Sigmoid colon (tissue), 6 donors: ENCODE measurements at regions not wholly inside any gene's neighbourhood (a gene's known extent, or its start where the extent isn't known, plus 50 kb on each side); places are given as distances from the start of the nearest gene placed in this dataset.

Experiments
- DNase-seq: peaks from one replicate; pipeline ENCODE4 v3.0.0-alpha.2; 2019
- H3K27ac ChIP-seq, 4 donors: fragments of 200-600 bp; sonication (generic); one replicate each; pipeline ENCODE4 v1.5.1; 2016 to 2019; ENCODE audit warnings: mild to moderate bottlenecking in 1 of 4
- H3K27me3 ChIP-seq, 3 donors: fragments of 200-600 bp; sonication (generic); one replicate each; pipeline ENCODE4 v1.5.1; 2019; ENCODE audit warnings: mild to moderate bottlenecking in 1 of 3
- H3K36me3 ChIP-seq, 4 donors: fragments of 200-600 bp; sonication (generic); one replicate each; pipeline ENCODE4 v1.5.1; 2016 to 2019
- H3K4me1 ChIP-seq, 4 donors: fragments of 200-600 bp; sonication (generic); one replicate each; pipeline ENCODE4 v1.5.1; 2017 to 2019
- H3K4me3 ChIP-seq, 4 donors: fragments of 200-600 bp; sonication (generic); one replicate each; pipeline ENCODE4 v1.5.1; 2017 to 2019; ENCODE audit warnings: mild to moderate bottlenecking in 2 of 4, moderate library complexity in 1 of 4
- H3K9me3 ChIP-seq, 4 donors: fragments of 200-600 bp in 3 of 4; sonication (generic) in 3 of 4; one replicate each; pipeline versions ENCODE4 v1.5.1 to v1.6.1; 2013 to 2019
- EP300 ChIP-seq, 4 donors: sonication (generic); formaldehyde crosslinking; IDR thresholded peaks; one replicate each; pipeline ENCODE4 v1.6.1; 2017; ENCODE audit warnings: antibody characterized with exemption in 4 of 4
- POLR2A ChIP-seq, 2 donors: fragments of 450-650 bp; IDR thresholded peaks; one replicate each; pipeline ENCODE4 v1.6.1; 2016; ENCODE audit warnings: antibody characterized with exemption in 2 of 2, mild to moderate bottlenecking in 2 of 2, moderate library complexity in 2 of 2
- POLR2AphosphoS5 ChIP-seq, 4 donors: sonication (generic); formaldehyde crosslinking; IDR thresholded peaks; one replicate each; pipeline ENCODE4 v1.6.1; 2017; ENCODE audit warnings: antibody characterized with exemption in 4 of 4
- WGBS, 2 donors: extraction: QIAGEN DNeasy Blood & Tissue Kit; methylation state at CpG; one replicate each; pipeline ENCODE4 v1.1.7; 2013; 5-methylcytosine and 5-hydroxymethylcytosine counted together
- intact Hi-C: fragments of 100-400 bp; cut with DNase I; formaldehyde crosslinking; loops from one replicate; pipeline ENCODE4 v1.15.1; 2023
- TF ChIP-seq, protein P1 (sequence below), 4 experiments: fragments of 450-650 bp in 3 of 4; fragments of 200-600 bp in 1 of 4; IDR thresholded peaks; one replicate each; pipeline ENCODE4 v1.5.1; 2016 to 2019; ENCODE audit warnings: antibody characterized with exemption in 4 of 4, mild to moderate bottlenecking in 3 of 4, moderate library complexity in 2 of 4
- donor health status: healthy with polysubstance abuse.
- donor health status: healthy.

DNA sequence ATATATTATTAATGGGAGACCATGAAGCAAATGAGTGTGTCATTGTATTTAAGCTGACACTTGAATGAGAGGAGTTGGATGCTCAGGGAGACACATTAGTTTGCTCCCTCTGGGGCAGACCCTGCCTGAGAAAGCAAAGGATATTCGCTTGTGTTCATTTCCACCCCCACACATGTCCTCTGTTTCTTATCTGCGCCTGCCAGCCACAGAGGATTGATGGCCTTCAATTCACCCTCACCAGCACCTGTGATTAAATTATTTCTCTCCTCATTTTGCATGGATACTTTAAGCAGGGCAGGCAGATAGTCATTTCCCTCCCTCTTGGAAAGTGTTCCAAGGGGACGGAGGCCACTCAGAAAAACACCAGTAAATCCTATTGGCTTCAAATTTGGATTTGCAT is 185.2 kb upstream of the GMDS start:
- intact Hi-C loops: no loop called here
- Histone ChIP-seq H3K4me1 (peaks cover 0 to 4% (median 0%) of the 10 kb centered on the region in 4 donors), H3K27ac (no peak overlapping the region), H3K36me3 (no peaks in the 10 kb centered on the region), H3K27me3 (no peaks in the 10 kb centered on the region), H3K9me3 (no peaks in the 10 kb centered on the region), H3K4me3 (no peak overlapping the region)
- WGBS, 2 donors: 94 to 95% methylated on average over 3 of the region's 3 CpGs
- no peak for DNase-seq
- TF ChIP-seq, protein P1, sequence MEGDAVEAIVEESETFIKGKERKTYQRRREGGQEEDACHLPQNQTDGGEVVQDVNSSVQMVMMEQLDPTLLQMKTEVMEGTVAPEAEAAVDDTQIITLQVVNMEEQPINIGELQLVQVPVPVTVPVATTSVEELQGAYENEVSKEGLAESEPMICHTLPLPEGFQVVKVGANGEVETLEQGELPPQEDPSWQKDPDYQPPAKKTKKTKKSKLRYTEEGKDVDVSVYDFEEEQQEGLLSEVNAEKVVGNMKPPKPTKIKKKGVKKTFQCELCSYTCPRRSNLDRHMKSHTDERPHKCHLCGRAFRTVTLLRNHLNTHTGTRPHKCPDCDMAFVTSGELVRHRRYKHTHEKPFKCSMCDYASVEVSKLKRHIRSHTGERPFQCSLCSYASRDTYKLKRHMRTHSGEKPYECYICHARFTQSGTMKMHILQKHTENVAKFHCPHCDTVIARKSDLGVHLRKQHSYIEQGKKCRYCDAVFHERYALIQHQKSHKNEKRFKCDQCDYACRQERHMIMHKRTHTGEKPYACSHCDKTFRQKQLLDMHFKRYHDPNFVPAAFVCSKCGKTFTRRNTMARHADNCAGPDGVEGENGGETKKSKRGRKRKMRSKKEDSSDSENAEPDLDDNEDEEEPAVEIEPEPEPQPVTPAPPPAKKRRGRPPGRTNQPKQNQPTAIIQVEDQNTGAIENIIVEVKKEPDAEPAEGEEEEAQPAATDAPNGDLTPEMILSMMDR (IDR thresholded peaks at IDR 0.05): no peak
- TF ChIP-seq POLR2AphosphoS5 (IDR thresholded peaks at IDR 0.05) (no peak), EP300 (IDR thresholded peaks at IDR 0.05) (no peak), POLR2A (IDR thresholded peaks at IDR 0.05) (no peak)

DNA sequence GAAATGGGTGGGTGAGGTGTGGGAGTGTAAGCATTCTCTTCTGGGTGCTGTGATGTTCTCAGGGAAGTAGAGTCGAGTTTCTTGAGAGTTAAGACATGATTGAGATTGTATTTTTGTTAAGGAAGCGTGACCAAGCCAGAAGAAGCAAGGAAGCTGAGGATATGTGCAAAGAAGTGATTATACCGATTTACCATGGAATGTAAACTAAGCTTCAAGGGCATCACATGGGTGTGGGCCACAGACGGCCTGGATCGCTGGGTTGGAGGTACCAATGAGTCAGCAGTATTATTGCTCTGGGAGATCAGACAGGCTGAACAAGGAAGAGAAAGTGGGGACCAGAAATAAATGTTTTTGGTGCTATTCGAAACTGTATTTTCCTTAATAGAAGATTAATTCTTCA is 184.1 kb upstream of the GMDS start:
- Histone ChIP-seq H3K27me3 (no peaks in the 10 kb centered on the region), H3K4me1 (peaks cover 0 to 4% (median 0%) of the 10 kb centered on the region in 4 donors), H3K36me3 (no peaks in the 10 kb centered on the region), H3K9me3 (no peaks in the 10 kb centered on the region), H3K27ac (no peak overlapping the region), H3K4me3 (no peak overlapping the region)
- DNase-seq: no peak
- WGBS, 2 donors: 60 to 75% methylated on average over 6 of the region's 6 CpGs
- TF ChIP-seq POLR2AphosphoS5 (IDR thresholded peaks at IDR 0.05) (no peak), EP300 (IDR thresholded peaks at IDR 0.05) (no peak), POLR2A (IDR thresholded peaks at IDR 0.05) (no peak)
- TF ChIP-seq, protein P1 (IDR thresholded peaks at IDR 0.05): no peak
- intact Hi-C loops: no loop called here

DNA sequence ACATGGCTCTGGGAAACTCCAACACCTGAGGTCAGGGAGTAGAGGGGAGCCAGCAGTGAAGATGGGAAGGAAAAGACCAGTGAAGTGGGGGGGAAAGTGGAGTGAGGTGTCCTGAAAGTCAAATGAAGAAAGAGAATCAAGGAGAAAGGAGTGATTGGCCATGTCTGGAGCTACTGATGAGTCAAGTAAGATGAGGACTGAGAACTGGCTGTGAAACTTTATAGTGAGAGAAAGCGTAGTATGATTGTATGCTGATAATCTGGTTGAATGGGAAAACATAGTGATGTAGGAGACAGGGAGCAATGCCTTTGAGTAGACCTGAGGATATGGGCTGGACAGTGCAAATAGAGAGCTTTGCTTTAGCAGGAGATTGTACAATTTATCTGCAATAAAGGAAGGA is 183.6 kb upstream of the GMDS start:
- H3K4me3 ChIP-seq: no peak overlapping the region
- H3K4me1 ChIP-seq: peaks cover 0 to 4% (median 0%) of the 10 kb centered on the region in 4 donors
- no peaks in the 10 kb centered on the region for H3K9me3 ChIP-seq
- no peaks in the 10 kb centered on the region for H3K27me3 ChIP-seq
- TF ChIP-seq EP300 (IDR thresholded peaks at IDR 0.05) (no peak), POLR2AphosphoS5 (IDR thresholded peaks at IDR 0.05) (no peak), POLR2A (IDR thresholded peaks at IDR 0.05) (no peak)
- TF ChIP-seq, protein P1 (IDR thresholded peaks at IDR 0.05): no peak
- H3K27ac ChIP-seq: no peak overlapping the region
- intact Hi-C loops: no loop called here
- no peaks in the 10 kb centered on the region for H3K36me3 ChIP-seq
- 96 to 98% methylated on average over 1 of the region's 1 CpG for WGBS, 2 donors
- no peak for DNase-seq

DNA sequence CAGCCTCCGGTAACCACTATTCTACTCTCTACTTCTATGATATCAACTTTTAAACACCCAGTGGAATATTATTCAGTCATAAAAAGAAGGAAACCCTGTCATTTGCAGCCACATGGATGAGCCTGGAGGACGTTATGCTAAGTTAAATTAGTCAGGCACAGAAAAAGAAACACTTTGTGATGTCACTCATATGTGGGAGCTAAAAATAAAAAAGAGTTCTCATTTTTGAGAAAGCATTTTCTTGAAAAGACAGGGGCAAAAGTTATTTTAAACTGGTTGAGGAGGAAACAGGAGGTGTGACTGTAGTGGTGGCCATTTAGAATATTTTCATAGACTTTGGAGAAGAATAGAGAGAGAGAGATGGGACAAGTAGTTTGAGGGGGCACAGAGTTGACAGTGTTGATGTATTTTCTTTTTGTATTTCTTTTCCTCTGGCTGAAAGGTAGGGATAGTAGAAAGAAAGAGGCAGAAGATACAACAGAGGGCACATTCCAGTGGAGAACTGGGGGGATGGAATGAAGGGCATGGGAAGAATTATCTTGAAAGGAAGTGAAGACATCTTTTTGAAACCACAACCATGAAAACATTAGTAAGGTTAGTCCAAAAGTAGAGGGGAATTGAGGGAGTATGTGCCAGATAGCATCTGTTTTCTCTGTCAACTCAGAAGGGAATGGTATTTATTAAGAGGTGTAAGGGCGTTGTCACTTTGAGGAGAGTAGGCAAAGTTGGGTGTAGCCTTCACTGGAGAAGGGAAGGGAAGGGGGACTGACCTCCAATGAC is 181.3 kb upstream of the GMDS start:
- H3K4me1 ChIP-seq: no peaks in the 10 kb centered on the region
- no peaks in the 10 kb centered on the region for H3K36me3 ChIP-seq
- intact Hi-C loops: no loop called here
- TF ChIP-seq POLR2AphosphoS5 (IDR thresholded peaks at IDR 0.05): no peak
- TF ChIP-seq, protein P1 (IDR thresholded peaks at IDR 0.05): no peak
- no peak for TF ChIP-seq POLR2A (IDR thresholded peaks at IDR 0.05)
- TF ChIP-seq EP300 (IDR thresholded peaks at IDR 0.05): no peak
- no peak overlapping the region for H3K4me3 ChIP-seq
- H3K27ac ChIP-seq: no peak overlapping the region
- DNase-seq: no peak
- no peaks in the 10 kb centered on the region for H3K9me3 ChIP-seq
- no peaks in the 10 kb centered on the region for H3K27me3 ChIP-seq
- 83 to 93% methylated on average over 3 of the region's 3 CpGs for WGBS, 2 donors
